ENCODE measurements at regions not wholly inside any gene's neighbourhood (a gene's known extent, or its start where the extent isn't known, plus 50 kb on each side); places are given as distances from the start of the nearest gene placed in this dataset.

- Histone ChIP-seq H3K9me3 (no peaks in the 10 kb centered on the region), H3K36me3 (ENCODE audit: insufficient read depth in 1 of 2, low read depth in 1 of 2) (no peaks in the 10 kb centered on the region), H3K27me3 (ENCODE audit: insufficient read depth in 3 of 3, low read length in 2 of 3) (peaks cover 0 to 82% (median 7%) of the 10 kb centered on the region in 3 donors), H3K4me3 (no peak overlapping the region), H3K4me1 (no peaks in the 10 kb centered on the region), H3K27ac (no peak overlapping the region)
- DNase-seq (no peak), ATAC-seq (no peak)
- TF ChIP-seq, protein P1, sequence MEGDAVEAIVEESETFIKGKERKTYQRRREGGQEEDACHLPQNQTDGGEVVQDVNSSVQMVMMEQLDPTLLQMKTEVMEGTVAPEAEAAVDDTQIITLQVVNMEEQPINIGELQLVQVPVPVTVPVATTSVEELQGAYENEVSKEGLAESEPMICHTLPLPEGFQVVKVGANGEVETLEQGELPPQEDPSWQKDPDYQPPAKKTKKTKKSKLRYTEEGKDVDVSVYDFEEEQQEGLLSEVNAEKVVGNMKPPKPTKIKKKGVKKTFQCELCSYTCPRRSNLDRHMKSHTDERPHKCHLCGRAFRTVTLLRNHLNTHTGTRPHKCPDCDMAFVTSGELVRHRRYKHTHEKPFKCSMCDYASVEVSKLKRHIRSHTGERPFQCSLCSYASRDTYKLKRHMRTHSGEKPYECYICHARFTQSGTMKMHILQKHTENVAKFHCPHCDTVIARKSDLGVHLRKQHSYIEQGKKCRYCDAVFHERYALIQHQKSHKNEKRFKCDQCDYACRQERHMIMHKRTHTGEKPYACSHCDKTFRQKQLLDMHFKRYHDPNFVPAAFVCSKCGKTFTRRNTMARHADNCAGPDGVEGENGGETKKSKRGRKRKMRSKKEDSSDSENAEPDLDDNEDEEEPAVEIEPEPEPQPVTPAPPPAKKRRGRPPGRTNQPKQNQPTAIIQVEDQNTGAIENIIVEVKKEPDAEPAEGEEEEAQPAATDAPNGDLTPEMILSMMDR (IDR thresholded peaks at IDR 0.05), result no peak
- intact Hi-C loops (cut with DNase I), result no loop called here
- 33 to 74% (median 52%) methylated on average over 9 of the region's 9 CpGs for WGBS, 3 donors
Observed at GRCh38 chrX:13936521-13937225, 93.0 kb downstream of the GEMIN8 start.

DNA sequence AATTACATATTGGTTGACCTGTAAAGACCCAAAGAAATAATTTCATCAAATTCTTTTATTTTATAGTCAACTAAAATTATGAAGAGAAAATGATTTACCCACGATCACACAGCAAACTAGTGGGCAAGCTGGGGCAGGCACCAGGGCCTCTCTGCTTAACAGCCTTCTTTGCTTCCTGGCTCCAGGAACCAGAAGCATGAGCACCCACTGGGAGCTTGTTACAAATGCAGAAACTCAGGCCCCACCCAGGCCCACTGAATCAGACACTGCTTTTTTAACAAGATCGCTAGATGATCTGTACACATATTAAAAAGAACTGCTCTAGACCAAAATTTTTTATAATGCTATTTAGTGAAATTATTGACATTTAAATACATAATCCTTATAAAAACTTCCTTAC lies 95.0 kb downstream of the GEMIN8 start:
- WGBS, 3 donors, result 76 to 96% (median 93%) methylated on average over 2 of the region's 2 CpGs
- intact Hi-C loops (cut with DNase I), result no loop called here
- no peak for DNase-seq

GRCh38 chrX:13933851-13934250 lies 95.8 kb downstream of the GEMIN8 start:
- no peak for DNase-seq
- ATAC-seq, result no peak
- Histone ChIP-seq H3K36me3 (ENCODE audit: insufficient read depth in 1 of 2, low read depth in 1 of 2) (no peaks in the 10 kb centered on the region), H3K27me3 (ENCODE audit: insufficient read depth in 3 of 3, low read length in 2 of 3) (peaks cover 0 to 71% (median 5%) of the 10 kb centered on the region in 3 donors), H3K9me3 (no peaks in the 10 kb centered on the region), H3K27ac (no peak overlapping the region), H3K4me1 (no peaks in the 10 kb centered on the region), H3K4me3 (no peak overlapping the region)
- 67 to 80% (median 74%) methylated on average over 7 of the region's 7 CpGs for WGBS, 3 donors
- intact Hi-C loops (cut with DNase I), result no loop called here
- TF ChIP-seq, protein P1 (IDR thresholded peaks at IDR 0.05), result no peak

More for the DNA sequence above, 95.0 kb downstream of the GEMIN8 start:
- no peaks in the 10 kb centered on the region for H3K4me1 ChIP-seq
- no peak for ATAC-seq
- TF ChIP-seq, protein P1 (IDR thresholded peaks at IDR 0.05), result no peak
- H3K27ac ChIP-seq, result no peak overlapping the region
- no peak overlapping the region for H3K4me3 ChIP-seq
- peaks cover 0 to 73% (median 5%) of the 10 kb centered on the region in 3 donors for H3K27me3 ChIP-seq (ENCODE audit: insufficient read depth in 3 of 3, low read length in 2 of 3)
- no peaks in the 10 kb centered on the region for H3K9me3 ChIP-seq
- no peaks in the 10 kb centered on the region for H3K36me3 ChIP-seq (ENCODE audit: insufficient read depth in 1 of 2, low read depth in 1 of 2)

- intact Hi-C loops (cut with DNase I), result no loop called here
- 79 to 93% (median 82%) methylated on average over 3 of the region's 3 CpGs for WGBS, 3 donors
- Histone ChIP-seq H3K27me3 (ENCODE audit: insufficient read depth in 3 of 3, low read length in 2 of 3) (peaks cover 0 to 69% (median 5%) of the 10 kb centered on the region in 3 donors), H3K4me3 (no peak overlapping the region), H3K36me3 (ENCODE audit: insufficient read depth in 1 of 2, low read depth in 1 of 2) (no peaks in the 10 kb centered on the region), H3K4me1 (no peaks in the 10 kb centered on the region), H3K9me3 (no peaks in the 10 kb centered on the region), H3K27ac (no peak overlapping the region)
- DNase-seq (no peak), ATAC-seq (no peak)
- TF ChIP-seq, protein P1 (IDR thresholded peaks at IDR 0.05), result no peak
Observed at GRCh38 chrX:13933352-13933751, 96.3 kb downstream of the GEMIN8 start.

DNA sequence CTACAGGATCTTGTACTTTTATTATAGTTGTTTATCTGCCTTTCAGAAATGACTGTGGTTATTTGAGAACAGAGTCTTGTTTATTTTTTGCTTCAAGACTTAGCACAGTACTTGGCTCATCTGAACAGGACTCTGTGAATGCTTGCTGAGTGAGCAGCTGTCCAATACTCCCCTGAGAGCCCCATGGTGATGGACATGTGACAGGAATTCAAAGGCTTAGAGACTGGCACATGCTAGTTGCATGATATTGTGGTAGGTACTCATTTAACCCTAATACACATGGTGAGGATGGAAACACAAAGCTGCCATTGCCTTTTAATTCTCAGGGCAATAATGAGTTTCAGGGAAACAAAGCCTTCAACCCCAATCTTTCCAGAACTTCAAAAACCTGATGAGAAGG lies 97.3 kb downstream of the GEMIN8 start:
- H3K4me1 ChIP-seq, result no peaks in the 10 kb centered on the region
- TF ChIP-seq, protein P1 (IDR thresholded peaks at IDR 0.05), result no peak
- no peaks in the 10 kb centered on the region for H3K36me3 ChIP-seq (ENCODE audit: insufficient read depth in 1 of 2, low read depth in 1 of 2)
- no peaks in the 10 kb centered on the region for H3K9me3 ChIP-seq
- H3K27ac ChIP-seq, result no peak overlapping the region
- intact Hi-C loops (cut with DNase I), result no loop called here
- no peak for DNase-seq
- H3K27me3 ChIP-seq (ENCODE audit: insufficient read depth in 3 of 3, low read length in 2 of 3), result peaks cover 0 to 60% (median 0%) of the 10 kb centered on the region in 3 donors
- H3K4me3 ChIP-seq, result no peak overlapping the region
- ATAC-seq, result no peak
